ENCODE measurements at regions not wholly inside any gene's neighbourhood (a gene's known extent, or its start where the extent isn't known, plus 50 kb on each side); places are given as distances from the start of the nearest gene placed in this dataset.
"Not testable (repeated sequence)": the region's sequence is repeated elsewhere in the genome, so short reads cannot be mapped to it uniquely, and the experiment has no call there.

- no peaks in the 10 kb centered on the region for H3K36me3 ChIP-seq (ENCODE audit: control insufficient read depth, insufficient read depth, low read length)
- H3K4me1 ChIP-seq (ENCODE audit: control insufficient read depth, insufficient read depth, low read length): no peaks in the 10 kb centered on the region
- peak; percentile 37 for DNase-seq (ENCODE audit: low read depth, low spot score)
- H3K27ac ChIP-seq (ENCODE audit: low read length): no peak overlapping the region
- H3K9me3 ChIP-seq (ENCODE audit: control insufficient read depth, insufficient read depth, low read length): no peaks in the 10 kb centered on the region
- no peaks in the 10 kb centered on the region for H3K27me3 ChIP-seq (ENCODE audit: control insufficient read depth, insufficient read depth, low read length)
- no CpG with 5 or more reads among the region's 4 CpGs for WGBS (ENCODE audit: insufficient coverage, insufficient read length)
- H3K4me3 ChIP-seq (ENCODE audit: low read length): no peak overlapping the region
These were observed 112.7 kb upstream of the TACR1 start for GRCh38 chr2:75311993-75312392.

GRCh38 chr2:75311521-75311920, 112.2 kb upstream of the TACR1 start:
- Histone ChIP-seq H3K36me3 (ENCODE audit: control insufficient read depth, insufficient read depth, low read length) (no peaks in the 10 kb centered on the region), H3K27ac (ENCODE audit: low read length) (no peak overlapping the region), H3K9me3 (ENCODE audit: control insufficient read depth, insufficient read depth, low read length) (no peaks in the 10 kb centered on the region), H3K4me1 (ENCODE audit: control insufficient read depth, insufficient read depth, low read length) (no peaks in the 10 kb centered on the region), H3K27me3 (ENCODE audit: control insufficient read depth, insufficient read depth, low read length) (no peaks in the 10 kb centered on the region), H3K4me3 (ENCODE audit: low read length) (no peak overlapping the region)
- no peak for DNase-seq (ENCODE audit: low read depth, low spot score)
- WGBS (ENCODE audit: insufficient coverage, insufficient read length): no CpG with 5 or more reads among the region's 3 CpGs

GRCh38 chr2:75310876-75311275, 111.6 kb upstream of the TACR1 start:
- Histone ChIP-seq H3K27ac (ENCODE audit: low read length) (no peak overlapping the region), H3K4me1 (ENCODE audit: control insufficient read depth, insufficient read depth, low read length) (no peaks in the 10 kb centered on the region), H3K27me3 (ENCODE audit: control insufficient read depth, insufficient read depth, low read length) (no peaks in the 10 kb centered on the region), H3K9me3 (ENCODE audit: control insufficient read depth, insufficient read depth, low read length) (no peaks in the 10 kb centered on the region), H3K36me3 (ENCODE audit: control insufficient read depth, insufficient read depth, low read length) (no peaks in the 10 kb centered on the region), H3K4me3 (ENCODE audit: low read length) (no peak overlapping the region)
- WGBS (ENCODE audit: insufficient coverage, insufficient read length): no CpG with 5 or more reads among the region's 4 CpGs
- no peak for DNase-seq (ENCODE audit: low read depth, low spot score)

GRCh38 chr2:75309596-75310463, 110.5 kb upstream of the TACR1 start:
- H3K9me3 ChIP-seq (ENCODE audit: control insufficient read depth, insufficient read depth, low read length): no peaks in the 10 kb centered on the region
- no peaks in the 10 kb centered on the region for H3K27me3 ChIP-seq (ENCODE audit: control insufficient read depth, insufficient read depth, low read length)
- no peaks in the 10 kb centered on the region for H3K4me1 ChIP-seq (ENCODE audit: control insufficient read depth, insufficient read depth, low read length)
- H3K36me3 ChIP-seq (ENCODE audit: control insufficient read depth, insufficient read depth, low read length): no peaks in the 10 kb centered on the region
- no peak overlapping the region for H3K4me3 ChIP-seq (ENCODE audit: low read length)
- no peak overlapping the region for H3K27ac ChIP-seq (ENCODE audit: low read length)
- WGBS (ENCODE audit: insufficient coverage, insufficient read length): no CpG with 5 or more reads among the region's 2 CpGs
- no peak for DNase-seq (ENCODE audit: low read depth, low spot score)

- H3K36me3 ChIP-seq (ENCODE audit: control insufficient read depth, insufficient read depth, low read length): no peaks in the 10 kb centered on the region
- no peak for DNase-seq (ENCODE audit: low read depth, low spot score)
- H3K4me1 ChIP-seq (ENCODE audit: control insufficient read depth, insufficient read depth, low read length): no peaks in the 10 kb centered on the region
- no peaks in the 10 kb centered on the region for H3K9me3 ChIP-seq (ENCODE audit: control insufficient read depth, insufficient read depth, low read length)
- H3K27ac ChIP-seq (ENCODE audit: low read length): no peak overlapping the region
- H3K27me3 ChIP-seq (ENCODE audit: control insufficient read depth, insufficient read depth, low read length): no peaks in the 10 kb centered on the region
- H3K4me3 ChIP-seq (ENCODE audit: low read length): no peak overlapping the region
- no CpG with 5 or more reads among the region's 1 CpG for WGBS (ENCODE audit: insufficient coverage, insufficient read length)
These were observed 103.9 kb upstream of the TACR1 start for GRCh38 chr2:75303227-75303626.

GRCh38 chr2:75294362-75294761, 95.0 kb upstream of the TACR1 start:
- Histone ChIP-seq H3K4me1 (ENCODE audit: control insufficient read depth, insufficient read depth, low read length) (no peaks in the 10 kb centered on the region), H3K4me3 (ENCODE audit: low read length) (no peak overlapping the region), H3K9me3 (ENCODE audit: control insufficient read depth, insufficient read depth, low read length) (no peaks in the 10 kb centered on the region), H3K36me3 (ENCODE audit: control insufficient read depth, insufficient read depth, low read length) (no peaks in the 10 kb centered on the region), H3K27ac (ENCODE audit: low read length) (no peak overlapping the region), H3K27me3 (ENCODE audit: control insufficient read depth, insufficient read depth, low read length) (no peaks in the 10 kb centered on the region)
- 100% methylated on average over 1 of the region's 1 CpG for WGBS (ENCODE audit: insufficient coverage, insufficient read length)
- DNase-seq (ENCODE audit: low read depth, low spot score): no peak

- H3K4me3 ChIP-seq (ENCODE audit: low read length): no peak overlapping the region
- H3K36me3 ChIP-seq (ENCODE audit: control insufficient read depth, insufficient read depth, low read length): no peaks in the 10 kb centered on the region
- no peak overlapping the region for H3K27ac ChIP-seq (ENCODE audit: low read length)
- no peaks in the 10 kb centered on the region for H3K27me3 ChIP-seq (ENCODE audit: control insufficient read depth, insufficient read depth, low read length)
- DNase-seq (ENCODE audit: low read depth, low spot score): no peak
- H3K9me3 ChIP-seq (ENCODE audit: control insufficient read depth, insufficient read depth, low read length): no peaks in the 10 kb centered on the region
- no CpG with 5 or more reads among the region's 1 CpG for WGBS (ENCODE audit: insufficient coverage, insufficient read length)
- no peaks in the 10 kb centered on the region for H3K4me1 ChIP-seq (ENCODE audit: control insufficient read depth, insufficient read depth, low read length)
These were observed 93.5 kb upstream of the TACR1 start for GRCh38 chr2:75292826-75293225.

GRCh38 chr2:75290600-75291150, 91.4 kb upstream of the TACR1 start:
- no peak for DNase-seq (ENCODE audit: low read depth, low spot score)
- Histone ChIP-seq H3K27me3 (ENCODE audit: control insufficient read depth, insufficient read depth, low read length) (no peaks in the 10 kb centered on the region), H3K9me3 (ENCODE audit: control insufficient read depth, insufficient read depth, low read length) (no peaks in the 10 kb centered on the region), H3K4me3 (ENCODE audit: low read length) (no peak overlapping the region), H3K36me3 (ENCODE audit: control insufficient read depth, insufficient read depth, low read length) (no peaks in the 10 kb centered on the region), H3K4me1 (ENCODE audit: control insufficient read depth, insufficient read depth, low read length) (no peaks in the 10 kb centered on the region), H3K27ac (ENCODE audit: low read length) (no peak overlapping the region)
- no CpG with 5 or more reads among the region's 2 CpGs for WGBS (ENCODE audit: insufficient coverage, insufficient read length)

GRCh38 chr2:75289771-75290170, 90.5 kb upstream of the TACR1 start:
- Histone ChIP-seq H3K27me3 (ENCODE audit: control insufficient read depth, insufficient read depth, low read length) (no peaks in the 10 kb centered on the region), H3K9me3 (ENCODE audit: control insufficient read depth, insufficient read depth, low read length) (no peaks in the 10 kb centered on the region), H3K4me3 (ENCODE audit: low read length) (no peak overlapping the region), H3K27ac (ENCODE audit: low read length) (no peak overlapping the region), H3K4me1 (ENCODE audit: control insufficient read depth, insufficient read depth, low read length) (no peaks in the 10 kb centered on the region), H3K36me3 (ENCODE audit: control insufficient read depth, insufficient read depth, low read length) (no peaks in the 10 kb centered on the region)
- DNase-seq (ENCODE audit: low read depth, low spot score): no peak
- WGBS (ENCODE audit: insufficient coverage, insufficient read length): no CpG with 5 or more reads among the region's 3 CpGs

- no CpG with 5 or more reads among the region's 7 CpGs for WGBS (ENCODE audit: insufficient coverage, insufficient read length)
- not testable (repeated sequence) for H3K4me1 ChIP-seq (ENCODE audit: control insufficient read depth, insufficient read depth, low read length)
These were observed 89.9 kb upstream of the TACR1 start for GRCh38 chr2:75289178-75289577.

GRCh38 chr2:75288760-75289159, 89.4 kb upstream of the TACR1 start:
- no peaks in the 10 kb centered on the region for H3K4me1 ChIP-seq (ENCODE audit: control insufficient read depth, insufficient read depth, low read length)
- no peaks in the 10 kb centered on the region for H3K27me3 ChIP-seq (ENCODE audit: control insufficient read depth, insufficient read depth, low read length)
- H3K9me3 ChIP-seq (ENCODE audit: control insufficient read depth, insufficient read depth, low read length): no peaks in the 10 kb centered on the region
- no peaks in the 10 kb centered on the region for H3K36me3 ChIP-seq (ENCODE audit: control insufficient read depth, insufficient read depth, low read length)
- H3K4me3 ChIP-seq (ENCODE audit: low read length): no peak overlapping the region
- no peak for DNase-seq (ENCODE audit: low read depth, low spot score)
- H3K27ac ChIP-seq (ENCODE audit: low read length): no peak overlapping the region

More at GRCh38 chr2:75289178-75289577, 89.9 kb upstream of the TACR1 start:
- not testable (repeated sequence) for H3K9me3 ChIP-seq (ENCODE audit: control insufficient read depth, insufficient read depth, low read length); H3K27me3 ChIP-seq (ENCODE audit: control insufficient read depth, insufficient read depth, low read length); H3K4me3 ChIP-seq (ENCODE audit: low read length); DNase-seq (ENCODE audit: low read depth, low spot score); H3K36me3 ChIP-seq (ENCODE audit: control insufficient read depth, insufficient read depth, low read length); H3K27ac ChIP-seq (ENCODE audit: low read length)

Data from iPS DF 6.9 (cell line).